ENCODE measurements at regions not wholly inside any gene's neighbourhood (a gene's known extent, or its start where the extent isn't known, plus 50 kb on each side); places are given as distances from the start of the nearest gene placed in this dataset.

- Histone ChIP-seq H3K27ac (no peak overlapping the region), H3K4me3 (no peak overlapping the region), H3K9me3 (no peaks in the 10 kb centered on the region), H3K27me3 (no peaks in the 10 kb centered on the region), H3K36me3 (no peaks in the 10 kb centered on the region), H3K4me1 (no peaks in the 10 kb centered on the region)
- TF ChIP-seq POLR2A (IDR thresholded peaks at IDR 0.05) (no peak), CTCF (IDR thresholded peaks at IDR 0.05) (no peak), POLR2AphosphoS5 (IDR thresholded peaks at IDR 0.05; ENCODE audit: insufficient read depth in 1 of 2, low read depth in 1 of 2) (no peak)
- no peak for DNase-seq (ENCODE audit: extremely low spot score in 2 of 2)
- intact Hi-C loops (cut with DNase I): no loop called here
Observed at GRCh38 chr6:93806409-93807270, 387.3 kb upstream of the EPHA7 start.

GRCh38 chr6:93801101-93801847 lies 381.9 kb upstream of the EPHA7 start:
- no peak overlapping the region for H3K4me3 ChIP-seq
- intact Hi-C loops (cut with DNase I): no loop called here
- H3K4me1 ChIP-seq: no peaks in the 10 kb centered on the region
- no peaks in the 10 kb centered on the region for H3K9me3 ChIP-seq
- no peaks in the 10 kb centered on the region for H3K36me3 ChIP-seq
- H3K27me3 ChIP-seq: no peaks in the 10 kb centered on the region
- DNase-seq (ENCODE audit: extremely low spot score in 2 of 2): no peak
- no peak overlapping the region for H3K27ac ChIP-seq
- TF ChIP-seq POLR2A (IDR thresholded peaks at IDR 0.05) (no peak), CTCF (IDR thresholded peaks at IDR 0.05) (no peak), POLR2AphosphoS5 (IDR thresholded peaks at IDR 0.05; ENCODE audit: insufficient read depth in 1 of 2, low read depth in 1 of 2) (no peak)

GRCh38 chr6:93799226-93799625 lies 379.9 kb upstream of the EPHA7 start:
- no peaks in the 10 kb centered on the region for H3K9me3 ChIP-seq
- no peak for DNase-seq (ENCODE audit: extremely low spot score in 2 of 2)
- H3K27ac ChIP-seq: no peak overlapping the region
- H3K36me3 ChIP-seq: no peaks in the 10 kb centered on the region
- H3K4me3 ChIP-seq: no peak overlapping the region
- H3K4me1 ChIP-seq: no peaks in the 10 kb centered on the region
- intact Hi-C loops (cut with DNase I): no loop called here
- TF ChIP-seq POLR2A (IDR thresholded peaks at IDR 0.05) (no peak), POLR2AphosphoS5 (IDR thresholded peaks at IDR 0.05; ENCODE audit: insufficient read depth in 1 of 2, low read depth in 1 of 2) (no peak), CTCF (IDR thresholded peaks at IDR 0.05) (no peak)
- H3K27me3 ChIP-seq: no peaks in the 10 kb centered on the region

- no peak for DNase-seq (ENCODE audit: extremely low spot score in 2 of 2)
- Histone ChIP-seq H3K36me3 (no peaks in the 10 kb centered on the region), H3K4me1 (no peaks in the 10 kb centered on the region), H3K27ac (no peak overlapping the region), H3K9me3 (no peaks in the 10 kb centered on the region), H3K4me3 (no peak overlapping the region), H3K27me3 (no peaks in the 10 kb centered on the region)
- intact Hi-C loops (cut with DNase I): no loop called here
- TF ChIP-seq POLR2AphosphoS5 (IDR thresholded peaks at IDR 0.05; ENCODE audit: insufficient read depth in 1 of 2, low read depth in 1 of 2): no peak
- no peak for TF ChIP-seq POLR2A (IDR thresholded peaks at IDR 0.05)
- TF ChIP-seq CTCF (IDR thresholded peaks at IDR 0.05): no peak
Observed at GRCh38 chr6:93794166-93794565, 374.8 kb upstream of the EPHA7 start.

- H3K27me3 ChIP-seq: no peaks in the 10 kb centered on the region
- DNase-seq (ENCODE audit: extremely low spot score in 2 of 2): no peak
Observed at GRCh38 chr6:93792746-93793145, 373.4 kb upstream of the EPHA7 start.

More at GRCh38 chr6:93792746-93793145, 373.4 kb upstream of the EPHA7 start:
- no peak for TF ChIP-seq POLR2AphosphoS5 (IDR thresholded peaks at IDR 0.05; ENCODE audit: insufficient read depth in 1 of 2, low read depth in 1 of 2)
- no peak for TF ChIP-seq POLR2A (IDR thresholded peaks at IDR 0.05)
- TF ChIP-seq CTCF (IDR thresholded peaks at IDR 0.05): no peak
- Histone ChIP-seq H3K4me3 (no peak overlapping the region), H3K9me3 (no peaks in the 10 kb centered on the region), H3K27ac (no peak overlapping the region), H3K36me3 (no peaks in the 10 kb centered on the region), H3K4me1 (no peaks in the 10 kb centered on the region)
- intact Hi-C loops (cut with DNase I): no loop called here
